PFSK-1 (cell line): ENCODE measurements at regions not wholly inside any gene's neighbourhood (a gene's known extent, or its start where the extent isn't known, plus 50 kb on each side); places are given as distances from the start of the nearest gene placed in this dataset.

Experiments
- POLR2AphosphoS5 ChIP-seq: IDR thresholded peaks from 2 replicates; pipeline ENCODE4 v1.6.1; 2012; ENCODE audit warnings: low read depth, mild to moderate bottlenecking, control low read depth, low read length, moderate library complexity
- REST ChIP-seq, 2 experiments: IDR thresholded peaks; 2 replicates each; pipeline versions ENCODE4 v1.6.1 to v1.8.0; 2011 to 2012; ENCODE audit warnings: low read depth in 2 of 2, low read length in 2 of 2, control low read depth in 1 of 2, inconsistent platforms in 1 of 2, mild to moderate bottlenecking in 1 of 2, moderate library complexity in 1 of 2; ENCODE audit not compliant: insufficient read depth in 1 of 2
- SIN3A ChIP-seq: IDR thresholded peaks from 2 replicates; pipeline ENCODE4 v1.6.1; 2012; ENCODE audit warnings: mild to moderate bottlenecking, low read length, moderate library complexity, borderline replicate concordance; ENCODE audit not compliant: insufficient read depth
- TAF1 ChIP-seq: IDR thresholded peaks from 2 replicates; pipeline ENCODE4 v1.6.1; 2012; ENCODE audit warnings: low read length, control low read depth, borderline replicate concordance; ENCODE audit not compliant: insufficient read depth

- TF ChIP-seq TAF1 (no peak), POLR2AphosphoS5 (no peak), REST (IDR thresholded peaks at IDR 0.05; ENCODE audit: insufficient read depth in 1 of 2, low read depth in 2 of 2, low read length in 2 of 2) (no peak), SIN3A (no peak)
Observed at GRCh38 chr20:41887500-41887899, 269.3 kb upstream of the CHD6 start.
